Dermis blood vessel endothelial cell (primary cell): ENCODE measurements at regions not wholly inside any gene's neighbourhood (a gene's known extent, or its start where the extent isn't known, plus 50 kb on each side); places are given as distances from the start of the nearest gene placed in this dataset.

Source experiments
- DNase-seq: peaks from one replicate; pipeline ENCODE4 v3.0.0; 2010

DNA sequence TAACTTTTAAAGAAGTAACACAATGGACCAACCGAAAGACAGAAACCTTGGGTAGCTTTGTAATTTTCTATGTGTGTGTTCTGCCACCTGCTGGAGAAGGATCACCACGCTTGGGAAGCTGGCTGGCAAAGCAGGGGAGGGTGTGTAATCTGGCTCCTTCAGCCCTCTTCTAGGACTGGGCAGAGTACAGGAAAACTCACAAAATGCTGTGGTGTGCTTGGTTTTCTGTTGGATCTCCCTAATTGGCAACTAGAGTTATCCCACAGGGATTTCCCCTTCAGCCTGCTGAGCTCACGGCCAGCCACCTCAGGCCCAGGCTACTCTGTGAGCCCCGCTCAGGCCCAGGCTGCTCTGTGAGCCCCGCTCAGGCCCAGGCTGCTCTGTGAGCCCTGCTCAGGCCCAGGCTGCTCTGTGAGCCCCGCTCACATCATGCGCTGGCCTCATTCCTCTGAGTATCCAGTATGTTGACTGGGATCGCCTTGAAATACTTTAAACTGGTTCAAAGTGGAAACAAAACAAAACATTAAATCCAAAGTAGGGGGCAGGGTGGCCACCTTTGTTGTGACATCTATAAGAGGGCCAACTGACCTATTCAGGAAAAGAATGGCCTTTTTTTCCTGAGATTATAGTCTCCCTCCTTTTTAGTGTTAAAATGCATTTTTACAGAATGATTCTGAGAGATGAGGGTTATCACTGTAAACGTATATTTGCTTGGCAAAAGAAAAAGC, 52.0 kb upstream of the RNU6-8 start:
- peak; percentile 79 for DNase-seq

DNA sequence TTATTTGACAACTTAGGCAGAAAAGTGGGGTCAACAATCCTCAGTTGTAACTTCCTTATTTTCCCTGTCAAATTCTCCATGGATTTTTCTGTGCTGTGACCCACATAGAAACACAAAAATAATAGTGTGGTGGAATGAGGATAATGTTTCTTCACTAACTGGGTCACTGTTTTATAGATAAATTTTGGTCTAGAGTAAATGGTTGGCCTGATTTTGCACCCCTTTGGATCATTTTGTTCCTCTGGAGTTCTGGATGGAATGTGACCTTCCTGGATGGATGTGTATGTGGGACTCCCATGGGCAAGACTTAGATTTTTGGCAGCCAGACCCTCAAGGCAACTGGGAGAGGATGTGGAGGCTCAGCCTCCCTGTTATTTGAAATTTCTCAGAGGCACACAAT, 52.7 kb upstream of the RNU6-8 start:
- no peak for DNase-seq

DNA sequence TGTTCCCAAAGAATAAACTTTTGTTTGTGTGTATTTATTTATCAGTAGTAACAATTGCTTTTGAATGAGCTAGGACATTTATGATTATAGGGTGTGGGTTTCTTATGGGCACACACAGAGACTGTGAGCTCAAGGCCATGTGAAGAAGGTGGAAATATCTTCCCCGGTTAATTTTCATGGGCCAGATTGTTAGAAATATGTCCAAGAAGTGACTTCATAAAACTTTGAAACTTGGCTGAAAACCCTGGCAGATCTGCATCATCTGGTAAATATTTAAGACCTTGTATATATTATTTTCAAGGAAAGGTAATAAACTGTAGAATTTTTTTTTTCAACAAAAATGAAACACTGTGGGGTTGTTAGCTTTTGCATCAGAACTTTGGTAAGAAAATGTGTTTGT, 53.5 kb upstream of the RNU6-8 start:
- DNase-seq = no peak

DNA sequence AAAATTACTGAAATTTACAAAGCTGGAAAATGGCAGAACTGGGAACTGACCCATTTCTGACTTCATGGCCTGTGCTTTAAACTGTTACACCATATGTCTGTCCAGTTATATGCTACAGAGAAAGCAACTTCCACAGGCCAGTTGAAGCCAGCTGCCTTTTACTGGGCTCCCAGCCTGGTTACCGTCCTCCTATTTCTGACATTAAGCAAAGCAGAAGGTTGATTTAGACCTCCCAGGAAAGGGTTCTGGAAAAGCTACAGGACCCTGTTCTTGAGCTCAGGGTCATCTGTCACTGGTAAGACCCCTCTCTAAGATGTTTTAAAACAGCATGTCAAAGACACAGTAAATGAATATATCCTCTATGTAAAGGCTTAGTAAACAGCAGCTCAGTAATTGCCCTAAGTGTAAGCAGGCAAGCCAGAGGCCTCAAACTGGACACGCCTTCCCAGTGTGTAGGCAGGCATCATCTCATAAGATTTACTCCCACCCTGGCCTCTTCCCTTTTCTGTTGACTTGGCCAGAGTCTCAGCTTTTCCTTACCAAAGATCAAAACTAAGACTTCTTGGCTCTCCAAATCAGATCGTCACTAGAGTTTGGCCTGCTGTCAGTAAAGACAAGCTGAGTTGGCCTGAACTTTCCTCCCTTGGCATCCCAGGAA, 55.4 kb upstream of the RNU6-8 start:
- DNase-seq = no peak

DNA sequence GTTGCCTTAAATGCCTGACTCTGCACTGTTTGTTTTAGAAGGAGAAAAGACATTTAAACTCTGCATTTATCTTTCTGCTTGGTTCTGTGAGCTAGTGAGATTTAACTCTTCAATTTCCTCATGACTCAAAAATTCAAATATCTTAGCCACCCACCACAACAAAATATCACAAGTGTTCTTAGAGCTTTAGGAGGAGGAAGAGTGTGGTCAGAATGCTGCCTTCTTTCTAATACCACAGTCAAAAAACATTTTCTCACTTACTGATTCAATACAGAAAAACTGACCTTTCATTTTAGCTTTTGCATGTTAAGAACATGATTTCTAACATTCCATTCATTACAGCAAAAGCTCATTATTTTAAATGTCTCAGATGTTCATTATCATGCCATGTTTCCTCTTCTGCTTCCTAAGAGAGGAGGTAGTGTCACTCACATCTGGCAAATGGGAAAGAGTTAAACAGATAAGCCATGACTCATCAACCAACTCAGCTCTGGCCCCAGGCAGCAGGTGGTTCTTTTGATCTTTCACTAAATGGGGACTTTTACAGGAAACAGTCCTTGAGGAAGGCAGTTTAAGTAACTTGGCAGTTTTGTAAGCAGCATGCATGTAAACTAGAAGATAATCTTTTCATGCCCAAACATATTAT, 56.4 kb upstream of the RNU6-8 start:
- DNase-seq = peak; percentile 52

DNA sequence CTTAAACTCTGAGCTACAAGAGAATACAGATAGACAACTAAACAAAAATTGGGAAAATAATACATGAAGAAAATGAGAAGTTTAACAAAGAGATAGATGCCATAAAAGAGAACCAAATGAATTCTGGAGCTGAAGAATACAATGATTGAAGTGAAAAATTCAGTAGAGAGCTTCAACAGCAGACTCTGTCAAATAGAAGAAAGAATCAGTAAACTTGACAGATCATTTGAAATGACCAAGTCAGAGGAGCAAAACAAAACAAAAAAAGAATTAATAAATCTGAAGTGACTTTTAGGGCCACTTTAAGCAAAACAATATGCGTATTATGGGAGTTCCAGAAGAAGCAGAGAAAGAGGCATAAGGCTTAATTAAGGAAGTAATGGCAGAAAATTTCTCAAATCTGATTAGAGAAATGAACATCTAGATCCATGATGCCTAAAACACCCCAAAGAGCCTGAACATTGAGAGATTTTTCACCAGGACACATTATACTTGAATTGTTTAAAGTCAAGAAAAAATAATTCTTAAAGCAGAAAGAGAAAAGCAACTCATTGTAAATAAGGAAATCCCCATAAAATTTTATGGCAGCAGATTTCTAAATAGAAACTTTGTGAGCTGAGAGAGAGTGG, 61.0 kb upstream of the RNU6-8 start:
- DNase-seq = no peak

DNA sequence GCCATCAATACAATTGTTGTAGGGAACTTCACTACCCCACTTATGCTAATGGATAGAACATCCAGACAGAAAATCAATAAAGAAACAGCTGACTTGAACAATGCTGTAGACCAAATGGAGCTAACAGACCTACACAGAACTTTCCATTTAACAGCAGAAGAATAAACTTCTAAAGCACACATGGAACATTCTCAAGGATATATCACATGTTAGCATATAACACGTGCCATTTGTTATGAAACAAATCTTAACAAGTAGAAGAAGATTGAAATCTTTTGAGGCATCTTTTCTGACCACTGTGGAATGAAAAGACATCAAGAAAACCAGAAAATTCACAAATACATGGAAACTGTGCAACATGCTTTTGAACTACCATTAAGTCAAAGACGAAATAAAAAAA, 62.5 kb upstream of the RNU6-8 start:
- no peak for DNase-seq

DNA sequence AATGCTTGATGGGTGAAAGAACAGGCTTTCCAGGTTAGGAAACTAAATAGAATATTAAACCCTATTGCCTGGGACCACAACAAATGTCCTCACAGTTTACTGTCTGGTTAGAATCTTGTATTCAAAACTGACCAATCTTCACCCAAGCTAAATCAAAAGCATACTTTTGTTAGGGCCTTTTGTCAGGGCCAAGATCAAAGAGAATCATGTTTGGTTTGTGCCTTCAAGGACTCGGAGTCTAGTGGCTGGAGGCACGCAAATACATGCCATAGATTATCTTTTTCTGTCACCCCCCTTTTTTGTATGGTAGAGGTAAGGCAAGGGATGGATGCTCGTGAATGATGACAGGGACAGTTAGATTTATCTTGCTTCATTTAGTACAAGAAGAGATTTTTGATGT, 51.1 kb upstream of the AKAP6 start:
- DNase-seq = no peak
